Eye (tissue), 1 donor: ENCODE measurements at regions not wholly inside any gene's neighbourhood (a gene's known extent, or its start where the extent isn't known, plus 50 kb on each side); places are given as distances from the start of the nearest gene placed in this dataset.
A peak's percentile ranks its signal among the peaks of the same experiment; 100 is the strongest.
"Not testable (repeated sequence)": the region's sequence is repeated elsewhere in the genome, so short reads cannot be mapped to it uniquely, and the experiment has no call there.

Experiments used
- DNase-seq: peaks from one replicate; pipeline ENCODE4 v3.0.0-alpha.2; 2015

DNA sequence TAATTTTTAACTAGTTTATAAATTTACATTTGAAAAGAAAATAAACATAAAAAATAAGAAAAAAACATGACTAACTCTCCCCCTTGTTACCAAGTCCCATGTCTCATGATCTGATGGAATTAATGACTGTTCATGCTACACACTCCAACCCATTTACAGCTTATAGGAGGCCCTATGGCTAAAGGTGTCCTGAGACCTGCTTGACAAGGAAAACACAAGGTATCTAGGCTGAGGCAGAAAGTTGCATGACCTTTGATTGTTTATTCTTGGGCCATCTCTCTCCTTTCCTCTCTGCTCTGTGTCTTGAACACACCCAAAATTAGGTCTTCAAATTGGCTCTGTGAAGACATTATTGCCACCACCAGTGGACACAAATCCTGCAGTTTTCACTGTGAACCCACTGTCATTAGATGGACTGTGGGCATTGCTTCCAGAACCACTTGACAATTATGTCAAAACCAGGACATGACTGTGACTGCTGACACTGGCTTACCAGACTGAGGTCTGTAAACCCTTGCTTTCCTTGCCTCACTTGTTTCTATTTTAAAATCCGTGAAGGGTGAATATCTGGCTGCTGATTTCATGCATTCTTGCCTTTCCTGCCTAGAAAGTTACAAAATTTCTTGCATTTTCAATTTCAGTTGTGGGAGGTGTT is 386.5 kb upstream of the SPRY2 start:
- DNase-seq = no peak

GRCh38 chr13:80726868-80727267 is 385.9 kb upstream of the SPRY2 start:
- no peak for DNase-seq

DNA sequence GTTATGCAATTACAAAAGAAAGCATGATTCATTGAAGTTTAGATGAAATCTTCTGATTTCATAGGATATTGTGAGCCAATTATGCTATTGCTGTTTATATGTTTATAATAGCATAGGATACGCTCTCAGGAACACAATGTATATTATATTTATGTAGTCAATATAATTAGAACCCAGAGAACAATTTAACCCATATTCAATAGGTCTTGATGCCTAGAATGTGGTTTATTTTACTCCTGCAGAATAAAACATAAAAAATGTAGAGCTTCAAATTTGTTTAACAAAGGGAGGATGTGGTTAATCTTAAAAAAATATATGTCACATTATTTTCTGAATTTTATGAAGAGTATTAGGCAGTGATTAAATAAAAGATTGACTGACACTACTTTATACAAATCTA is 380.8 kb upstream of the SPRY2 start:
- no peak for DNase-seq

DNA sequence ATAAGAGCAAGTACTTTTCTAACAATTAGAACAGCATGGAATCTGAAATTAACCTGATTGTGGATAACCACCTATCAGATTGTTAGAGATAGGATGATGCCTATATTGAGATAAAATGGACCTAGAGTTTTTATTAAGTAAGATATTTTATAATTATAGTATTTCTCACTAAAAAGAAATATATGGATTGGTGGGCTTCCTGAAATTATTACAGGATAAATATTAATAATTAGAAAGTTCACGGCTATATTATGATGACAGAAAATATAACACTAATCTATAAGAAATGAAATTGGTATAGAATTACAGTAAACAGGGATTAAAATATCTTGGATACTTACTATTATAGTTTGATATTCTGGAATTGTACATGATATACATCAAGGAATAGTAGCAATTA is 378.0 kb upstream of the SPRY2 start:
- DNase-seq = no peak

DNA sequence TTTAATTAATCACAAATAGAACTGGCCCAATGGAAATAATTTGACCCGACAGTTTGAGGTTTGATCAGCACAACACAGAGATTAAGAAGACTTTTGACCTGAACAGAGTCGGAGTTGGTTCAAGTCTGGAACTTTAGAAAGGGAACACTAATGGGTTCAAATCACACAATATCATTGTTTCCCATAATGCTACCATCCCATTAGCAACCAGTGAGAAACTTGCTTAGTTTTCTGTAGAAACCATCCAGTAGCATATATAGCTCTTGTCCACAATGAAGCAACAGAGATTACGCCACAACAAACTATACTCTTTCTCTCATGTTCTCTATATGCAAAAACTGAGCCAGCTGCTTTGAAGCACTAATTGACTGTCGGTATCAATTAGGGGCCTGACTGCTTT is 376.9 kb upstream of the SPRY2 start:
- peak; percentile 94 for DNase-seq

- peak; percentile 73 for DNase-seq
These were observed 375.7 kb upstream of the SPRY2 start for GRCh38 chr13:80716610-80717081.

GRCh38 chr13:80712026-80712425 is 371.1 kb upstream of the SPRY2 start:
- no peak for DNase-seq

DNA sequence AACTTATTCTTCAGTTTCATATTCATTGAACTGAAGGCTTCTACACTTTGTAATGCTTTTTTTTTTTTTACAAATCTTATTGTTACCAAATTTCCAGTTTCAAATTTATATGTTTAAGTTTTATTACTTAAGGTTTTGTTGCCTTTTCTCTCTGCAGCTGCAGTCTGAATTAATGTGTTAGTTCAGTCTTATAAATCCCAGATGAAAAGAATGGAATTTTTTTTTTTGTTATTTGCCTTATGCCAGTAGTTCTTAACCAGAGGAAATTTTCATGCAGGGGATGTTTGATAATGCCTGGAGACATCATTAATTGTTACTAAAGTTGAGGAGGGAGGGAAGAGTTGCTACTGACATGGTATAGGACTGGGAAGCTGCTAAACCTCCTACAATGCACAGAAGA is 367.9 kb upstream of the SPRY2 start:
- no peak for DNase-seq

DNA sequence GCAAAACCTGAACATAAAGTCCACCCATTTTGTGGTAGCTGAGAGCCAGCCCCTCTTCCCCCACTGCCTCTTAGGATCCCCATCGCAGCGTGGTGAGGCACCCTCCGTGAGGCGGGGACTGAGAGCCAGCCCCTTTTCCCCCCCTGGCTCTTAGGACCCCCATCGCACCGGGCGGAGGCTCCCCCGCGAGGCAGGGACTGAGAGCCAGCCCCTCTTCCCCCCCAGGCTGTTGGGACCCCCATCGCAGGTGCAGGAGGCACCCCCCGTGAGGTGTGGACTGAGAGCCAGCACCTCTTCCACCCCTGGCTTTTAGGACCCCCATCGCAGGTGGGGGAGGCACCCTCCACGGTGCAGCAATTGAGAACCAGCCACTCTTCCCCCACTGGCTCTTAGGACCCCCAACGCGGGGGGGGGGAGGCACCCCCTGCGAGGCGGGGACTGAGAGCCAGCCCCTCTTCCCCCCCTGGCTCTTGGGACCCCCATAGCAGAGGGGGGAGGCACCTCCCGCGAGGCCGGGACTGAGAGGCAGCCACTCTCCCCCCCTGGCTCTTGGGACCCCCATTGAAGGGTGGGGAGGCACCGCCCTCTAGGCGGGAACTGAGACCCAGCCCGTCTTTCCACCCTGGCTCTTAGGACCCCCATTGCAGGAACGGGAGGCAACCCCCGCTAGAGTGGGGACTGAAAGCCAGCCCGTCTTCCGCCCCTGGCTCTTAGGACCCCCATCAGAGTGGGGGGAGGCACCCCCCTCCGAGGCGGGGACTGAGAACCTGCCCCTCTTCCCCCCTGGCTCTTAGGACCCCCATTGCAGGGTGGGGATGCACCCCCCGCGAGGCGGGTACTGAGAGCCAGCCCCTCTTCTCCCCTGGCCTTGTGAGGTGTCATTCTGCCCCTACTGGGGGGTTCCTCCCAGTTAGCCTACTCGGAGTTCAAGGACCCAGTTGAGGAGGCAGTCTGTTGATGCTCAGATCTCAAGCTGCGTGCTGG is 366.4 kb upstream of the SPRY2 start:
- no peak for DNase-seq

GRCh38 chr13:80706164-80706471 is 365.2 kb upstream of the SPRY2 start:
- no peak for DNase-seq

DNA sequence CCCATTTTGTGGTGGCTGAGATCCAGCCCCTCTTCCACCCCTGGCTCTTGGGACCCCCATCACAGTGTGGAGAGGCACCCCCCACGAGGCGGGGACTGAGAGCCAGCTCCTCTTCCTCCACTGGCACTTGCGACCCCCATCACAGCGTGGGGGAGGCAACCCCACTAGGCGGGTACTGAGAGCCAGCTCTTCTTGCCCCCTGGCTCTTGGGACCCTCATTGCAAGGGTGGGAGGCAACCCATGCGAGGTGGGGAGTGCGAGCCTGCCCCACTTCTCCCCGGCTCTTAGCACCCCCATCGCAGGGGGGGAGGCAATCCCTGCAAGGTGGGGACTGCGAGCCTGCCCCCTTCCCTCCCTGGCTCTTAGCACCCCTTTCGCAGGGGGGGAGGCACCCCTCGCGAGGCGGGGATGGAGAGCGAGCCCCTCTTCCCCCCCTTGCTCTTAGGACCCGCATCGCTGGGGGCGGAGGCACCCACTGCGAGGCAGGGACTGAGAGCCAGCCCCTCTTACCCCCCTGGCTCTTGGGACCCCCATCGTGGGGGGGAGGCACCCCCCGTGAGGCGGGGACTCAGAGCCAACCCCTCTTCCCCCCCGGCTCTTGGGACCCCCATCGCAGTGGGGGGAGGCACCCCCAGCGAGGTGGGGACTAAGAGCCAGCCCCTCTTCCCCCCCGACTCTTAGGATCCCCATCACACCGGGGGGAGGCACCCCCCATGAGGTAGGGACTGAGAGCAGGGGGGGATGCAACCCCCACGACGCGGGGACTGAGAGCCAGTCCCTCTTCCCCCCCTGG is 364.6 kb upstream of the SPRY2 start:
- DNase-seq = no peak

- no peak for DNase-seq
These were observed 363.4 kb upstream of the SPRY2 start for GRCh38 chr13:80704369-80704768.

DNA sequence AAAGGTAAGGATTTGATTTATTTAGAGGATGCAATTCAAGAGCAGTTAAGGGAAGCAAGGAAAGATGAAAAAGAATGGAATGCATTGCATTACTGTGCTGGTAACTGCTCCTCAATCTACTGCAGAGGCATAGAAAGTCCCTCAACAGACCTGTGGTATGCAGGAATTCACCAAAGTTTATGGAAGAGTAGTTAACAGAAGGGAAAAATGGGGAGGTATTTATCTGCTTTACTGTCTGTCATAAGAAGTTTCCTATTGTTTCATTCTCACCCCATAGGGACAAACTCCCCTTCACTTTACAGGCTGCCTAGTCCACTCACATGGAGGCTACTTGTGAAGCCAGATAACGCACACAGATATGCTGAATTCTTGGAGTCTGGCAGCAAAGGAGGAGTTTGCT is 354.9 kb upstream of the SPRY2 start:
- DNase-seq = peak; percentile 1

- DNase-seq = not testable (repeated sequence)
These were observed 350.9 kb upstream of the SPRY2 start for GRCh38 chr13:80691814-80692213.

DNA sequence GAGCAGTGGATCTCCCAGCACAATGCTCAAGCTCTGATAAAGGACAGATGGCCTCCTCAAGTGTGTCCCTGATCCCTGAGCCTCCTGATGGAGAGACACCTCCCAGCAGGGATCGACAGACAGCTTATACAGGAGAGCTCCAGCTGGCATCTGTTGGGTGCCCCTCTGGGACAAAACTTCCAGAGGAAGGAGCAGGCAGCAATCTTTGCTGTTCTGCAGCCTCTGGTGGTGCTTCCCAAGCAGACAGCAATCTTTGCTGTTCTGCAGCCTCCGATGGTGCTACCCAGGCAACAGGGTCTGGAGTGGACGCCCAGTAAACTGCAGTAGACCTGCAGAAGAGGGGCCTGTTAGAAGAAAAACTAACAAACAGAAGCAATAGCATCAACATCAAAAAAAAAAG is 349.3 kb upstream of the SPRY2 start:
- no peak for DNase-seq

GRCh38 chr13:80688593-80688992 is 347.7 kb upstream of the SPRY2 start:
- no peak for DNase-seq

DNA sequence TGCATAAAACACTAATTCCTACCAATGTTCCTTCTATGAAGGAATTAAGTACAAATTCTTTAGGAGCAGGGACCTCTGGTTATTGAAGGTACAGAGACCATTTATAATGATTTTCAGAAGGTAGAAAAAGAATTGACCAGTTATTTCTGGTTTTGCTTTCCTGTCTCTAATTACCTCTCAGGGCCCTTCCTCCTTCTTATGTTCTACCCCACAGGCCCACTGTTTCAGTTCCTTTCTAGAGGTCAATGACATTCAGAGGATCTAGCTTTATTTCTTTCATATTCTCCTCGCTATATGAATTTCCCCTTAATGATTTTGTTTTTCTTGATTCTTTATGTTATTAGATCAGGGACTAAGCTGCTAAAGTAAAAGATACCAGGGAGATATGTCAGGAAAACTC is 345.0 kb upstream of the SPRY2 start:
- DNase-seq = no peak

GRCh38 chr13:80684217-80684991 is 343.5 kb upstream of the SPRY2 start:
- peak; percentile 1 for DNase-seq

DNA sequence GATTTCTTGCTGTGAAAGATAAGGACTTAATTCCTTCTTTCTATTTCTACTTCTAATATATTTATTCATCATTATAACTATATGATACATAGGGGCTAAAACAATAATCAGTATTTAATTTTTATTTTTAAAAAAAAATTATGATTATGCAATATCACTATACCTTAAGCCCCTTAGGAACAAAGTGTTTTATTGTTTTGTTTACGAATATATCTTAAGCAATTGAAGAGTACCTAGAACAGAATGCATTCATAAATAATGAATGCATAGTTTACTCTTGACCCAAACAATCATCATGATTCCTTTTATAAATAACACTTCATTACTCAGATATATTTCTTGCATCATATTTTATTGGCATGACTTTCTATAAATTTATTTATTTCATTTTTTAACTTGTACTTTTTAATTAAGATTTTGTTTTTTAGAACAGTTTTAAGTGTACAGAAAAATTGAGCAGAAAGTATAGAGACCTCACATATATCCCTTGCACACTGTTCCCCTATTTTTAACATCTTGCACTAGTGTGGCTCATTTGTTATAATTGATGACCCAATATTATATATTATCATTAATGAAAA is 339.9 kb upstream of the SPRY2 start:
- no peak for DNase-seq

DNA sequence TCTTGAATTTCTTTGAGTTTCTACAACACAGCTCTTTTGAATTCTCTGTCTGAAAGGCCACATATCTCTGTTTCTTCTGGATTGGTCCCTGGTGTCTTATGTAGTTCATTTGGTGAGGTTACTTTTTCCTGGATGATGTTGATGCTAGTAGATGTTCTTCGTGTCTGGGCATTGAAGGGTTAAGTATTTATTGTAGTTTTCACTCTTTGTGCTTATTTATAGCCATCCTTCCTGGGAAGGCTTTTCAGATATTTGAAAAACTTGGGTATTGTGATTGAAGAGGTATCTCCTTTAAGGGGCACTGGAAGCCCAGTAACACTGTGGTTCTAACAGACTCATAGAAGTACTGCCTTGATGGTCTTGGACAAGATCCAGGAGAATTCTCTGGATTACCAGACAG is 338.5 kb upstream of the SPRY2 start:
- DNase-seq = no peak

GRCh38 chr13:80677227-80677626 is 336.3 kb upstream of the SPRY2 start:
- DNase-seq = no peak

- not testable (repeated sequence) for DNase-seq
These were observed 334.5 kb upstream of the SPRY2 start for GRCh38 chr13:80675442-80675841.
